ENCODE measurements at regions not wholly inside any gene's neighbourhood (a gene's known extent, or its start where the extent isn't known, plus 50 kb on each side); places are given as distances from the start of the nearest gene placed in this dataset.

GRCh38 chr12:105835580-105836241, 303.0 kb downstream of the NUAK1 start:
- Histone ChIP-seq H2AFZ (ENCODE audit: low read depth, low read length, severe bottlenecking) (no peak overlapping the region), H3K9ac (ENCODE audit: low read length) (no peak overlapping the region), H4K20me1 (ENCODE audit: low read depth, low read length) (no peaks in the 10 kb centered on the region), H3K4me3 (ENCODE audit: insufficient read depth, low read length, poor library complexity, severe bottlenecking) (no peak overlapping the region), H3K36me3 (ENCODE audit: low read length) (no peaks in the 10 kb centered on the region), H3K9me3 (ENCODE audit: insufficient read depth, low read length) (no peaks in the 10 kb centered on the region), H3K9me2 (replicated peaks; ENCODE audit: insufficient read depth, low read length) (no peaks in the 10 kb centered on the region), H3K79me2 (ENCODE audit: insufficient read depth, low read length) (no peaks in the 10 kb centered on the region), H3K4me2 (ENCODE audit: low read depth, low read length, poor library complexity, severe bottlenecking) (no peak overlapping the region), H3K27ac (ENCODE audit: low read depth, low read length) (no peak overlapping the region), H3F3A (ENCODE audit: insufficient read depth) (no peaks in the 10 kb centered on the region), H3K27me3 (ENCODE audit: low read length) (no peaks in the 10 kb centered on the region)
- TF ChIP-seq CTCF (IDR thresholded peaks at IDR 0.05; ENCODE audit: insufficient read depth, low read length, poor library complexity, severe bottlenecking) (no peak), EZH2phosphoT487 (conservative IDR thresholded peaks at IDR 0.05; ENCODE audit: low read length) (no peak)

GRCh38 chr12:105836242-105836622, 302.5 kb downstream of the NUAK1 start:
- H3K9me2 ChIP-seq (replicated peaks; ENCODE audit: insufficient read depth, low read length), result no peaks in the 10 kb centered on the region
- no peaks in the 10 kb centered on the region for H3F3A ChIP-seq (ENCODE audit: insufficient read depth)
- no peaks in the 10 kb centered on the region for H3K9me3 ChIP-seq (ENCODE audit: insufficient read depth, low read length)
- H3K27me3 ChIP-seq (ENCODE audit: low read length), result no peaks in the 10 kb centered on the region
- no peak overlapping the region for H3K4me2 ChIP-seq (ENCODE audit: low read depth, low read length, poor library complexity, severe bottlenecking)
- no peaks in the 10 kb centered on the region for H3K36me3 ChIP-seq (ENCODE audit: low read length)
- H2AFZ ChIP-seq (ENCODE audit: low read depth, low read length, severe bottlenecking), result no peak overlapping the region
- no peak overlapping the region for H3K27ac ChIP-seq (ENCODE audit: low read depth, low read length)
- no peak overlapping the region for H3K9ac ChIP-seq (ENCODE audit: low read length)
- H3K79me2 ChIP-seq (ENCODE audit: insufficient read depth, low read length), result no peaks in the 10 kb centered on the region
- H4K20me1 ChIP-seq (ENCODE audit: low read depth, low read length), result no peaks in the 10 kb centered on the region
- H3K4me3 ChIP-seq (ENCODE audit: insufficient read depth, low read length, poor library complexity, severe bottlenecking), result no peak overlapping the region
- TF ChIP-seq CTCF (IDR thresholded peaks at IDR 0.05; ENCODE audit: insufficient read depth, low read length, poor library complexity, severe bottlenecking) (no peak), EZH2phosphoT487 (conservative IDR thresholded peaks at IDR 0.05; ENCODE audit: low read length) (no peak)

GRCh38 chr12:105839629-105840127, 299.1 kb downstream of the NUAK1 start:
- H3K27me3 ChIP-seq (ENCODE audit: low read length), result no peaks in the 10 kb centered on the region
- no peaks in the 10 kb centered on the region for H3F3A ChIP-seq (ENCODE audit: insufficient read depth)
- no peak overlapping the region for H3K9ac ChIP-seq (ENCODE audit: low read length)
- H3K27ac ChIP-seq (ENCODE audit: low read depth, low read length), result no peak overlapping the region
- H3K79me2 ChIP-seq (ENCODE audit: insufficient read depth, low read length), result no peaks in the 10 kb centered on the region
- no peak overlapping the region for H3K4me3 ChIP-seq (ENCODE audit: insufficient read depth, low read length, poor library complexity, severe bottlenecking)
- no peak overlapping the region for H3K4me2 ChIP-seq (ENCODE audit: low read depth, low read length, poor library complexity, severe bottlenecking)
- no peaks in the 10 kb centered on the region; the same call in 1 of the 2 replicates for H3K9me3 ChIP-seq (ENCODE audit: insufficient read depth, low read length)
- no peaks in the 10 kb centered on the region for H3K9me2 ChIP-seq (replicated peaks; ENCODE audit: insufficient read depth, low read length)
- no peaks in the 10 kb centered on the region for H3K36me3 ChIP-seq (ENCODE audit: low read length)
- no peaks in the 10 kb centered on the region for H4K20me1 ChIP-seq (ENCODE audit: low read depth, low read length)
- no peak overlapping the region for H2AFZ ChIP-seq (ENCODE audit: low read depth, low read length, severe bottlenecking)
- TF ChIP-seq CTCF (IDR thresholded peaks at IDR 0.05; ENCODE audit: insufficient read depth, low read length, poor library complexity, severe bottlenecking) (no peak), EZH2phosphoT487 (conservative IDR thresholded peaks at IDR 0.05; ENCODE audit: low read length) (no peak)
